ENCODE measurements at regions not wholly inside any gene's neighbourhood (a gene's known extent, or its start where the extent isn't known, plus 50 kb on each side); places are given as distances from the start of the nearest gene placed in this dataset.

DNA sequence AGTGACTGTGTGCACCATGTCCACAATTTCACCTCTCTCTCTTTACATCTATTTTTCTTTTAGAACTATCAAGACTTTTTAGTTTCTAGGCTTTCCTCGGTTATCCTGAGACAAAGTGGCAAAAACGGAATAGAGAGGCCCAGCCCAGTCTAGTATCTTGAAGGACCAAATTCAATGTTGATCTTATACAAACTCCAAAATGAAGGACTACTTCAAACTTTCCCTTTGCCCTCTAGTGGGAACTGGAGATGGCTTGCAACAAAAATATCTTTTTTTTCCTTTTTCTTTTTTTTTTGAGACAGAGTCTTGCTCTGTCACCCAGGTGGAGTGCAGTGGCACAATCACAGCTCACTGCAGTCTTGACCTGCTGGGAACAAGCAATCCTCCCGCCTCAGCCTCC is 338.5 kb upstream of the UMPS start:
- TF ChIP-seq, protein P1, sequence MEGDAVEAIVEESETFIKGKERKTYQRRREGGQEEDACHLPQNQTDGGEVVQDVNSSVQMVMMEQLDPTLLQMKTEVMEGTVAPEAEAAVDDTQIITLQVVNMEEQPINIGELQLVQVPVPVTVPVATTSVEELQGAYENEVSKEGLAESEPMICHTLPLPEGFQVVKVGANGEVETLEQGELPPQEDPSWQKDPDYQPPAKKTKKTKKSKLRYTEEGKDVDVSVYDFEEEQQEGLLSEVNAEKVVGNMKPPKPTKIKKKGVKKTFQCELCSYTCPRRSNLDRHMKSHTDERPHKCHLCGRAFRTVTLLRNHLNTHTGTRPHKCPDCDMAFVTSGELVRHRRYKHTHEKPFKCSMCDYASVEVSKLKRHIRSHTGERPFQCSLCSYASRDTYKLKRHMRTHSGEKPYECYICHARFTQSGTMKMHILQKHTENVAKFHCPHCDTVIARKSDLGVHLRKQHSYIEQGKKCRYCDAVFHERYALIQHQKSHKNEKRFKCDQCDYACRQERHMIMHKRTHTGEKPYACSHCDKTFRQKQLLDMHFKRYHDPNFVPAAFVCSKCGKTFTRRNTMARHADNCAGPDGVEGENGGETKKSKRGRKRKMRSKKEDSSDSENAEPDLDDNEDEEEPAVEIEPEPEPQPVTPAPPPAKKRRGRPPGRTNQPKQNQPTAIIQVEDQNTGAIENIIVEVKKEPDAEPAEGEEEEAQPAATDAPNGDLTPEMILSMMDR (conservative IDR thresholded peaks at IDR 0.05; ENCODE audit: low read length): no peak; the same call in 1 of the 2 replicates
- TF ChIP-seq EZH2phosphoT487 (IDR thresholded peaks at IDR 0.05; ENCODE audit: borderline replicate concordance, low read depth, low read length): no peak

All from OCI-LY7 (cell line).